ENCODE measurements at regions not wholly inside any gene's neighbourhood (a gene's known extent, or its start where the extent isn't known, plus 50 kb on each side); places are given as distances from the start of the nearest gene placed in this dataset.

- H3K4me1 Mint-ChIP-seq = no peaks in the 10 kb centered on the region
- H3K27me3 Mint-ChIP-seq (ENCODE audit: low read depth in 3 of 3) = peaks cover 0 to 5% (median 4%) of the 10 kb centered on the region in 3 donors
These were observed 104.8 kb downstream of the KIF26A start for GRCh38 chr14:104243200-104243599.

GRCh38 chr14:104244221-104245011, 106.0 kb downstream of the KIF26A start:
- Mint-ChIP-seq H3K4me3 (no peak overlapping the region), H3K4me1 (no peaks in the 10 kb centered on the region), H3K27me3 (ENCODE audit: low read depth in 3 of 3) (peaks cover 0 to 5% (median 2%) of the 10 kb centered on the region in 3 donors), H3K36me3 (no peaks in the 10 kb centered on the region), H3K9me3 (peaks cover 3 to 32% (median 24%) of the 10 kb centered on the region in 7 donors), H3K27ac (no peak overlapping the region)
- WGBS (ENCODE audit: insufficient coverage) = 91% methylated on average over 20 of the region's 23 CpGs
- H3K9ac ChIP-seq (ENCODE audit: insufficient read depth, low read length, poor library complexity, severe bottlenecking) = no peak overlapping the region
- H4K20me1 ChIP-seq (ENCODE audit: insufficient read depth, low read length) = no peaks in the 10 kb centered on the region
- H3K36me3 ChIP-seq (replicated peaks in 1 of 2; ENCODE audit: control insufficient read depth in 1 of 2, insufficient read depth in 2 of 2, low read length in 2 of 2) = no peaks in the 10 kb centered on the region
- no peaks in the 10 kb centered on the region for H3K4me1 ChIP-seq (ENCODE audit: control insufficient read depth in 1 of 2, insufficient read depth in 2 of 2, low read length in 2 of 2)
- H3K9me3 ChIP-seq (replicated peaks in 1 of 2; ENCODE audit: control insufficient read depth in 1 of 2, insufficient read depth in 1 of 2, low read length in 2 of 2) = peaks cover 13 to 28% of the 10 kb centered on the region in 2 donors
- DNase-seq = no peak
- TF ChIP-seq, protein P1, sequence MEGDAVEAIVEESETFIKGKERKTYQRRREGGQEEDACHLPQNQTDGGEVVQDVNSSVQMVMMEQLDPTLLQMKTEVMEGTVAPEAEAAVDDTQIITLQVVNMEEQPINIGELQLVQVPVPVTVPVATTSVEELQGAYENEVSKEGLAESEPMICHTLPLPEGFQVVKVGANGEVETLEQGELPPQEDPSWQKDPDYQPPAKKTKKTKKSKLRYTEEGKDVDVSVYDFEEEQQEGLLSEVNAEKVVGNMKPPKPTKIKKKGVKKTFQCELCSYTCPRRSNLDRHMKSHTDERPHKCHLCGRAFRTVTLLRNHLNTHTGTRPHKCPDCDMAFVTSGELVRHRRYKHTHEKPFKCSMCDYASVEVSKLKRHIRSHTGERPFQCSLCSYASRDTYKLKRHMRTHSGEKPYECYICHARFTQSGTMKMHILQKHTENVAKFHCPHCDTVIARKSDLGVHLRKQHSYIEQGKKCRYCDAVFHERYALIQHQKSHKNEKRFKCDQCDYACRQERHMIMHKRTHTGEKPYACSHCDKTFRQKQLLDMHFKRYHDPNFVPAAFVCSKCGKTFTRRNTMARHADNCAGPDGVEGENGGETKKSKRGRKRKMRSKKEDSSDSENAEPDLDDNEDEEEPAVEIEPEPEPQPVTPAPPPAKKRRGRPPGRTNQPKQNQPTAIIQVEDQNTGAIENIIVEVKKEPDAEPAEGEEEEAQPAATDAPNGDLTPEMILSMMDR (IDR thresholded peaks at IDR 0.05) = no peak
- H3K79me2 ChIP-seq (ENCODE audit: insufficient read depth, low read length) = no peaks in the 10 kb centered on the region
- no peak overlapping the region for H3K4me3 ChIP-seq (replicated peaks in 1 of 3; ENCODE audit: low read depth in 2 of 3, low read length in 3 of 3)
- no peak overlapping the region for H2AFZ ChIP-seq (ENCODE audit: insufficient read depth, low read depth, low read length, poor library complexity, severe bottlenecking)
- intact Hi-C loops (cut with micrococcal nuclease) = no loop called here
- no peak overlapping the region for H3K4me2 ChIP-seq (replicated peaks; ENCODE audit: extremely low read depth, low read length, poor library complexity, severe bottlenecking)
- no peak overlapping the region for H3K27ac ChIP-seq (ENCODE audit: low read depth in 1 of 2, low read length in 2 of 2)
- no peaks in the 10 kb centered on the region for H3K27me3 ChIP-seq (ENCODE audit: control insufficient read depth in 2 of 2, insufficient read depth in 2 of 2, low read length in 2 of 2)

More at GRCh38 chr14:104243200-104243599, 104.8 kb downstream of the KIF26A start:
- WGBS (ENCODE audit: insufficient coverage) = no CpG with 5 or more reads among the region's 1 CpG
- Histone ChIP-seq H3K27ac (ENCODE audit: low read depth in 1 of 2, low read length in 2 of 2) (no peak overlapping the region), H3K4me3 (replicated peaks in 1 of 3; ENCODE audit: low read depth in 2 of 3, low read length in 3 of 3) (no peak overlapping the region), H3K27me3 (ENCODE audit: control insufficient read depth in 2 of 2, insufficient read depth in 2 of 2, low read length in 2 of 2) (no peaks in the 10 kb centered on the region), H2AFZ (ENCODE audit: insufficient read depth, low read depth, low read length, poor library complexity, severe bottlenecking) (no peak overlapping the region), H3K9me3 (replicated peaks in 1 of 2; ENCODE audit: control insufficient read depth in 1 of 2, insufficient read depth in 1 of 2, low read length in 2 of 2) (peaks cover 13 to 29% of the 10 kb centered on the region in 2 donors), H3K36me3 (replicated peaks in 1 of 2; ENCODE audit: control insufficient read depth in 1 of 2, insufficient read depth in 2 of 2, low read length in 2 of 2) (no peaks in the 10 kb centered on the region), H3K4me2 (replicated peaks; ENCODE audit: extremely low read depth, low read length, poor library complexity, severe bottlenecking) (no peak overlapping the region), H3K4me1 (ENCODE audit: control insufficient read depth in 1 of 2, insufficient read depth in 2 of 2, low read length in 2 of 2) (no peaks in the 10 kb centered on the region), H4K20me1 (ENCODE audit: insufficient read depth, low read length) (no peaks in the 10 kb centered on the region), H3K9ac (ENCODE audit: insufficient read depth, low read length, poor library complexity, severe bottlenecking) (no peak overlapping the region), H3K79me2 (ENCODE audit: insufficient read depth, low read length) (no peaks in the 10 kb centered on the region)
- no peak for DNase-seq
- H3K36me3 Mint-ChIP-seq = no peaks in the 10 kb centered on the region
- intact Hi-C loops (cut with micrococcal nuclease) = no loop called here
- peaks cover 3 to 36% (median 24%) of the 10 kb centered on the region in 7 donors for H3K9me3 Mint-ChIP-seq
- H3K4me3 Mint-ChIP-seq = no peak overlapping the region
- TF ChIP-seq, protein P1 (IDR thresholded peaks at IDR 0.05) = no peak
- no peak overlapping the region for H3K27ac Mint-ChIP-seq

All from CD14-positive monocyte (primary cell).